HG02981 (cell line): ENCODE measurements at regions not wholly inside any gene's neighbourhood (a gene's known extent, or its start where the extent isn't known, plus 50 kb on each side); places are given as distances from the start of the nearest gene placed in this dataset.

Experiments
- ATAC-seq: cut with Tn5 transposase; IDR thresholded peaks from one replicate; pipeline ENCODE4 v1.9.1; 2021; ENCODE audit warnings: mild to moderate bottlenecking, moderate library complexity; ENCODE audit not compliant: unreplicated experiment

DNA sequence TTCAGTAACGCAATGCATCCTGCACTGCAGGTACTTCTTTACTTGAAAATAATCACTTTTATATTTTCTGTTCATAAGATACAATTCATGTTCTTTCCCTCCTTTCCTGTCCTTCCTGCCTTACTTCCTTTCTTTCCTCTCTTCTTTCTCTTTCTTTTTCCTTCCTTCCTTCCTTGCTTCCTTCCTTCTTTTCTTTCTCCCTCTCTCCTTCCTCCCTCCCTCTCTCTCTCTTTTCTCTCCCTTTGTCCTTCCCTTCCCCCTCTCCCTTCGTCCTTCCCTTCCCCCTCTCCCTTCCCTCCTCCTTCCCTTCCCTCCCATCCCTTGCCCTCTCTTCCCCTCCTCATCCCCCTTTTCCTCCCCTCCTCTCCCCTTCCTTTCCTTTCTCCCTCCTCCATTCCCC is 227.8 kb upstream of the KLF6 start:
- ATAC-seq: no peak

DNA sequence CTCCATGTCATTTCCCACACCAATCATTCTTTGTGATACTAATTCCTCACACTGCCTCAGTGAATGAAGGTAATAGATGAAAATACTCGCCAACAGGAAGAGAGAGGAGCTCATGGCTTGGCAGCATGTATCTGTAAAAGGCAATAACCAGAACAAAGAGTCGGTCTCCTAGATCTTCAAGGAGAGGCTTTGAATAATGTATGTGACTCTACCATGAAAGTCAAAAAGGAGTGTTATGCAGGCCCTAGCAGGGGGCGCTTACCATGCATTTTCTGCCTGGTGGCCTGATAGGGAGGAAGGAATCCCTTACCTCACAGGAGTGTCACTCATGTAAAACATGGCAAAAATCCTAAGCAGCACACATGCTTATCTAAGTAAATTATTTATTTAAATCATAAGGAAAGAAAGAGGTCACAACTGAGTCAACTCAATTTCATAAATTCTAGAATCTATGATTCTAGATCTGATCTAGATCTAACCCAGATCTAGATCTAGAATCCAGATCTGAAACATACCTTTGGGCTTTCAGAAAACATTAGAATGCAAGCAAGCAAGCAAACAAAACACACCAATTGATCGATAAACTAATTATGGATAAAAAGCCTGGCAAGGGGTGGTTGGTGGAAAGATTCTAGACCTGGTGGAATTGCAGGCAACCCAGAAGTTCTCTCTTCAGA is 226.3 kb upstream of the KLF6 start:
- no peak for ATAC-seq

DNA sequence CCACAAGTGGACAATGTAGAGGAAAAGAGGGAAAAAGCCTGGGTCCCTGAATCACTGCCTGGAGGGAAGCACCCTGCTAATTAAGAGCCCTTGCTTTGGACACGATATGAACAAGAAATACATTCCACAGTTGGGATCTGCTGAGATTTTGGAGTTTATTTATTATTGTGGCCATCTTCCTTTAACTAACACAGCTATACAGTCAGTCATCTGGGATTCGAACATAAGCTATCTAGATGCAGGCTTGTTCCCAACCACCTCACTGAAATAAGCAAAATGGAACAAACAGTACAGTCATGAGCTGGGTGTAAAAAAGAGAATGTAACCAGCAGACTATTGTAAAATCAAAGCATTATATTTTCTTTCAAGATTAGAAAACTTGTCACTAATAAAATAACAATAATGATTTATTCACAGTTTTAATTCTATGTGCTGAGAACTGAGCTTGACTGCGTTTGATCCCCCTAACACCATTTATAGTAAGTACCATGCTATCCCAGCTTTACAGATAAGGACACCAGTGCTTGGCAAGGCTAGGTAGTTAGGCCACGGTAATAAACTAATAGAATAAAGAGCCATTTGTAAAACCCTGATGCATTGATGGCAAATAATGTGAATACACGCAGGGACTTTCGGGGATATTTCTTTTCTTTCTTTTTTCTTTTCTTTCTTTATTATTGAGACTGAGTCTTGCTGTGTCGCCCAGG is 223.8 kb upstream of the KLF6 start:
- ATAC-seq: no peak

DNA sequence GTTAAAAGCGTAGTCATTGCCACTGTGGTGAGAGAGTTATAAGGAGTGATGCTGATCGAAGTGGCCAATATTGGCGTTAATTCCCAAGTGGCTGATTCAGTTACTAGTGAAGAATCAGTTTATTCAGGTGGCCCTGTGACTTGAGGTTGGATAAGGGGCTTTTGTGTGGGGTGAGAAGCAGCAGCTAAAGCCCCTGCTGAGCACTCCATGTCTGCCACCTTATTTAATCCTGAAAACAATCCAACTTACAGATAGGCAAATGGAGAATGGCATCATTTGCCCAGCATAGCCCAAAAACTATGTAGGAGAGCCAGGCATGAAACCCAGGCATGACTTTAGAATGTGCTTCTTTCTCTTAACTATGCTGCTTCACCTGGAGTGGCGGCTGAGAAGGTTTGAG is 222.8 kb upstream of the KLF6 start:
- no peak for ATAC-seq

DNA sequence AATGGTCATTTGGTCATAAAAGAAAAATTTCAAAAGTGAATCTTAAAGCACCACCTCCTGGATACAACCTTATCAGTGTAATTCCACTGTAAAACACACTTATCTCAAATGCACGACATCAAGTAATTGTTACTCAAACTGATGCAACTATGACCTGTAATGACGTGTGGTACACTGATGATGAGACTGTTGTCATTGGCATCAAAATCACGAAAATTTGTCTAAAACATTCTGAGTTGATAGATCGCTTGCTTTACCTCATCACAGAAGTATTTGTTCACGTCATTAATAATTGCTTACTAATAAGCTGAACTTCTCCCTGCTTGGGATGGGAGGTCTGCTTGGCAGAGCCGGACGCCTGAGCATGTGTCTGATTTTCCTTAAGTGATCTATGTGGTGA is 221.8 kb upstream of the KLF6 start:
- no peak for ATAC-seq

DNA sequence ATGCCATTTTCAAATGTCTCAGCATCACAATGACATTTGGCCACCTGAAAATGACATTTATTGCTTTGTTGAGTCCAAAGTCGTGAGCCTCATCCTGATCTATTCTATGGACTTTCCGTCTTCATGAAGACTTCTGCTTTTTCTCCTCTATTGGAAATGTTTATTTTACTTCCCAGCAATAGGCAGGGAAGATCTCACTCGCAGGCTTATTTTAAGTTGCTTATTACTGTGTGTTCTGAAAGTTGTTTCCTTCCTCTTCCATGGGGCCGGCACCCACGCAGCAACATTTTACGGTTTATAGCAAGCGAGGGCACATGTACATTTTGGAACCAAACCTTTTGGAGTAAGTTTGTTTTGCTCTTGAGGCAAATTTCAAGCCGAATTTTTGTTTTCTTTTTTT is 221.0 kb upstream of the KLF6 start:
- no peak for ATAC-seq

DNA sequence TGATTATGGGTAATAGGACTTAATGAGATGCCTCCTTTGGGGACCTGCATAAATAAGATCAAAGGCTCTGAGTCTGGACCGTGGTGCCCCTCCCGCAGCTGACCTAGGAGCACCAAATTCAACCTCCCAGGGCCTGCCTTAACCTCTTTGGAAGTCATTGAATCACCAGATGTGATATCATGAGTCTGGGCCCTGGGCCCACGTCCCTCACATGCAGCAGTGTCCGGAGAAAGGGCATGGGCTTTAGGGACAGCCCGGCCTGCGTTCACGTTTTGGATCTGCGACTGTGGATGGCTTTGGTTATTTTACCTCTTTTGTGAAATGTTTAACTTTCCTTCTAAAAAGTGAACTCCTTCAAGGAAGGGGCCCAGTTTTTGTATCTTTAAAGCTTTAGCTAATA is 220.0 kb upstream of the KLF6 start:
- ATAC-seq: no peak

DNA sequence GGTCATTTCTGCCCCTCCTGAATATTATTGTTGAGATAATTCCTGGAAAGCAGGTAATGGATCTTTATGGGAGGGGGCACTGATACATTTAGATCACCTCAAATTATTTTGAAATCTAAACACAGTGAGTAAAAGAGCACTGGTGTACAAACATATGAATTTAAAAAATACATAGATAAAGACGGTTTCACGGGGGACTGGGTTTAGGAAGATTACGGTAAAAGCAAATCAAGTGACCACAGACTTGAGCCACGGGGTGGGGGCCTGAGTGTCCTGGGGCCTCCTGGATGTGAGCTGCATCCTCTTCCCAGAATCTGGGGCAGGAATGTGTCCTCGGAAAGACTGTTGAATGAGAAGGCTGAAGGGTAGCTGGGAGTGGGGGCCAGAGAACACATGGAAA is 219.1 kb upstream of the KLF6 start:
- no peak for ATAC-seq

DNA sequence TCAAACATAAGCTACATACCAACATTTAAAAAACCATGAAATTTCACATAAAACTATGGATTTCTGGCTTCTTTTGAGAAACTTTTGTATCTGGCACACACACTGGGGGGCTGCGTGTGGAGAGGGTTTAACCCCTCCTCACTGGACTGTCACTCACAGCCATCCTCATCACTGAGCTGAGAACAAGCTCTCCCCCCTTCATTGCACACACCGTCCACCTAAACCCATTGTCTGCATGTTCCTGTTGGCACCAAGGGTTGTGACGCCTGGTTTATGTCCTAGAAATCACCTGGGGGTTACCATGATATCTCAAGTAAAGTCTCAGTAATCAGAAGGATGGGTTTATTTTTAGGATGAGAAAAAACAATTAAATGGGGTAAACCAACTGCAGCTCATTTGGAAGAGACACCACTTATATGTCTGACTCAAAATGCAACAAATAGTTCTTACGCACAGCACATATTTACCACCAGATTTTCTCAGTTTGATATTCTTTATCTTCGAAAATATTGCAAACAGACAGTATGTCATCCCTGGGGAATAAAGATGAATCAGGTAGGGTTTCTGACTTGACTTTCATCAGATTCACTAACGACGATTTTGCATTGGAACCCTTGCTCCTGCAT is 218.5 kb upstream of the KLF6 start:
- ATAC-seq: no peak

DNA sequence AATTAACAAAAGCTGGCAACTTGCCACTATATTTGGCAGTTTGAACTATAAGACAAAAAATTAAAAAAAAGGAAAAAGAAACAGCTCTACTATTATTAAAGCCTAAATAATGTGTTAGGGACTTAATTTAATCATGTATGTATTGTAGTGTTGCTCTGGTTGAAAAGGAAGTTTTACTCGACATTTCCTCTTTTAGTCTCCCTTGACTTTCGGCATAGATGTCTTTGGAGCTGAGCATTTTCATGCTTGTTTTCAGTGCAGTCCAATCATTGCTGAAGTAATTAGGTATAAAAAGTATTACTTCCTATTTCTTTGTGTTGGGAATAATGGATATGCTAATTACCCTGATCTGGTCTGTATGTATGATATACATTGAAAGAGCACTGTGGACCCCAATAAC is 216.8 kb upstream of the KLF6 start:
- no peak for ATAC-seq

DNA sequence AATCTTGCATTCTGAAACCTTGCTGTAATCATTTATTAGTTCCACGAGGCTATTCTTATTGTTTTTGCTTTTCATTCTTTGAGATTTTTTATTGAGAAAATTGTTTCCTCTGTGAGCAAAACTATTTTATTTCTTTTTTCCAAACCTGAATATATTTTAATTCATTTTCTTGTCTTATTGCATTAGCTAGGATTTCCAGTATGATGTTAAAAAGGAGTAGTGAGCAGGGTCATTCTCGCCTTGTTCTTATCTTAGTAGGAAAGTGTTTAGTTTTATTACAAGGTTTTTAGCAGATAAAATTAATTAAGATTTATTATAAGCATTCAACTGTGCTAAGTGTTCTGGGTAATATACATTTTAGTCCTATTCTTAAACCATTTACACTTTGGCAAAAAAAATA is 214.6 kb upstream of the KLF6 start:
- ATAC-seq: no peak

DNA sequence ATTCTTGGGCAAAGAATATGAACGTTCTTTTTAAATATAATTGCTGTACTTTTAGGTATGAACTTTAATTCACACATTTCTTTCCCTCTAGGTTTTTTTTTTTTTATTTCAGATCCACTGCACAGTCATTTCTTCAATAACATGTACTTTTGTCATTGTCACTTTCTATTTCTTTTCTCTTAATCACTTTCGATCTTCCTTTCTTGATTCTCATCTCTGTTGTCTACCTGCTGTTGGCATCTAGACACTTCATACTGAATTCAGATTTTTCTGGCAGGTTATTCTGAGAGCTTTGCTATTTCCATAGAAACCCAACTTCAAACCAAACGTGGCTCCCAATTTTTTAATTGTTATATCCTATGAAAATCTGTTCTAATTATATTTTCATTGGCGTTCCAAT is 211.7 kb upstream of the KLF6 start:
- ATAC-seq: no peak

DNA sequence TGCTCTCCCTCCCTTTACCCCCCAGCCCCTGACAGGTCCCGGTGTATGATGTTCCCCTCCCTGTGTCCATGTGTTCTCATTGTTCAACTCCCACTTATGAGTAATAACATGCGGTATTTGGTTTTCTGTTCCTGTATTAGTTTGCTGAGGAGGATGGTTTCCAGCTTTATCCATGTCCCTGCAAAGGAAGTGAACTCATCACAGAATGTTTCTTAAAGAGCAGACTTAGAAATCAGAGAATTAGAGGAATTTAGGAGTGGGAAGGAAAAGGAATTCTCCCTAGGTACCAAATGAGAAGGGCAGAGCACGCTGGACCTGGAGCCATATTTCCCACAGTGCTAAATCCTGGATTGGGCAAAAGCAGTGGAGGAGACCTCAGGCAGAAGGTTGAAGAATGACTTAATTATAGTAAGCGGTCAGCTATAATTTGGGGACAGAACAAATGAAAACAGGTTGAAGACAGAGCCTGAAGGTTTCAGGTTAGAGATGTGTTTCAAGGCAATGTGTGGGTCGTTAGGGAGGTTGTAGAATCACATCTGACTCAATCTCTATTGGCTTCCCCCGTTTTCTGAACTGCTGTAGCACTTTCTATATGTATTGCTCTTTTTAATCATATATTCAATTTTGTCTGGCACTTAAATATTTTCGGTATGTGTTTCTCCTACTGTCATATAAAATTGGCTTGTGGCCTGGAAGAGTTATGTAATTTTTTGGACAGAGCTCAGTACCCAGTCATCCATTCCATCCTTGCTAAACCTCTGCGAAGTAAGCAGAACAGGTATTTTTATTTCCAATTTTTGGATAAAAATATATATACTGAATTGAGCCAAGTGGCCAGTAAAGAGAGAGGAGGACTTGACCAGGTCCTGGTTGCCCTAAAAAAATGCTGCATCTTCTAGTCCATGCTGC is 210.5 kb upstream of the KLF6 start:
- ATAC-seq: no peak

DNA sequence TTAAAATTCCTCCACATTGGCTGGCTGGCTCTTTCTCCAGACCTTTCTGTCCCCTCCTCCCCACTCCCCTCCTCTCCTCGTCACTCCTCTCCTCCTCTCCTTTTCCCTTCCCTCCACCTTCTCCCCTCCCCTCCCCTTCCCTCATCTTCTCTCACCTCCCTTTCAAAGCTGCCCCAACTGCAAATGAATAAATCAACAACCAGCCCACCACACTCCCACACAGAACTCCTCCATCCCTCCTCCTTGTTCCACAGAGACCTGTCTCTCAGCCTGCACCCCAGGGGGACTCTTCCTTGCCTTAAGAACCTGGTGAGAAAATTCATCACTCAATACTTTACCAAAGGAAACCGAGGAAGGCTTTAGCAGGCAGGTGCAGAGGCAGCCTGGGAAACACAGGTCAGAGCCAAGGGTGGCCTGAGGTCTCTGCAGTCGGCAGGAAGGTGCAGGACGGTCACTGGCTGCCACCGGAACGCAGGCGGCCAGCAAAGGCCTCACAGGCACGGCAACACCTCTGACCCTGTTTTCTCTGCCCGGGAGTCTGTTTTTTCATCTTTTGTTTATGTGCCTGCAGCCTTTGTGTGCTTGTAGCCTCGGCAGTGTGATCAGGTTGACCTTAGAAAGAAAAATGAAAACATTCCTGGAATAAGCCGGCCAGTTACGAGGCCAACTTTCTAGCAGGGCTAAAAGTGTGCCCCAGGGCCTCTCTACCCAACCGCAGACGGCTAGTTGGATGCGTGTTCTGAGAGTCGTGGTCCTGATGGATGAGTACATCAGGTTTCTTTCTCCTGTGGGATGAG is 207.6 kb upstream of the KLF6 start:
- no peak for ATAC-seq

DNA sequence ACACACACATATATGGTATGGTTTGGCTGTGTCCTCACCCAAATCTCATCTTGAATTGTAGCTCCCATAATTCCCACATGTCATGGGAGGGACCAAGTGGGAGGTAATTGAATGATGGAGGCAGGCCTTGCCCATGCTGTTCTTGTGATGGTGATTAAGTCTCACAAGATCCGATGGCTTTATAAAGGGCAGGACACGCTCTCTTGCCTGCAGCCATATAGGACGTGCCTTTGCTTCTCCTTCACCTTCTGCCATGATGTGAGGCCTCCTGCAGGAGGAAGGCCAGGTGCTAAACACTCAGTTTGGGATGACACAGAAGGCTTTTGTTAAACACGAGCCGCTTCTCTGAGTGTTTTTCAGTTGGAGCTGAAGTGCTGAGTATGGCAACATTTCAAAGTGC is 205.3 kb upstream of the KLF6 start:
- ATAC-seq: no peak

DNA sequence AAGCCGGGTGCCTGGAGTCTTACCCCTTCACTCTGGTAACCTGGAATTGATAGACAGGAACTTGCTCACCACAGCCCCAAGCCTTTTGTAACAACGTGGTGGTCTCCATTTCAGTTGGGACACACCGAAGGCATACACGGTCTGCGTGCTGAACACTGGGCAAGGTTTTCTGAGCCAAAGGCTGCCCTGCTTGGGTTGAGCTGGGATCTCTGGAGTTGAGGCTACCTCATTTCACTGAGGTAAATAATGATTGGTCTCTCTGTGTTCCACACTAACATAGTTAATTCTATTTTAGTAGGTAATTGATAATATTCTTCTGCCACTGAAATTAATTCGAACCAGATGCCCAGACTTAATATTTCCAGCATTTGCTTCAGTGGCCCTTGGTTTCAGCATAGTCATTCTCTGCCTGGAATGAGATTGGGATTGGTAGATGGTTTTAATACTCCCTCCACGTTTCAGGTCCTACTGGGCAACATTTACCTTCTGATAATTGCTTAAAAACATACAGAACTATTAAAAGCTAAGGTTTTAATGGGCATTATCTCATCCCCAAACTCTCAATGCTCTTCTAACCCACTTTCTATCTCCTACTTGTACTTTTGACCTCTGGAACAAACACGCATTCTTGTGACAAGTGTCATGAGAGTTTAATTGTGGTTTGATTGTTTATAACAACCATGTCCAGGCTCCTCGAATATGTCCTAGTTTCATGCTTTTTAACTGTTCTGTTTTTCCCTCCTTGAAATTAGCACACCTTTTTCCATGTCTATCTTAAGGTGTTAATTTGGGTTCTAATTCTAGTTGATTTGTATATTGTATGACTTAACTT is 202.3 kb upstream of the KLF6 start:
- no peak for ATAC-seq

DNA sequence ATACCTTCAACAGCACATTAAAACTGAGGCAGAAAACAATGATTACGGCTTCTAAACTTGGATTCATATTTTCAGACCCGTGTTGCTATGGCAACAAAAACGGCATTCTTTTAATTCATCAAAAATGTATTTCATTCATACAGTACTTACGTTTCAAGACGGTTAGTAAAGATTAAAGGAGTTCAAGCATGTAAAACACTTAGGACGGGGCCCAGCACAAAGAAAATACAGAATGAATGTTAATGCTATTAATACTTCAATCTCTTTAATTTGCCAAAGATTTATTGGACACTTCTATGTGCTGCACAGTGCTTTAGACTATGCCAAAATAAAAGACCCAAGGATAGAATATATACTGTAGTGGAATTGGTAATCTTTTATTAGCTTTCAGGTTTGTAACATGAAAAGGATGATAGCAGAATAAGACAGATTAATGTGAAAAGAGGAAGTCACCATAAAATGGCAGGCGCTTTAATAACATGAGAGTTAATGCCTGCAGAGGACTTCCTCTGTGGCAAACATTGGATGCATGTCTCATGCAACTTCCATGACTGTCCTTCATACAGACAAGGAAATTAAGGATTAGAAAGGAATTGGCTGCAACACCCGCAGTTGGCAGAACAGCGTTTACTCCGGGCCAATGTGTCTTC is 201.6 kb upstream of the KLF6 start:
- ATAC-seq: no peak

DNA sequence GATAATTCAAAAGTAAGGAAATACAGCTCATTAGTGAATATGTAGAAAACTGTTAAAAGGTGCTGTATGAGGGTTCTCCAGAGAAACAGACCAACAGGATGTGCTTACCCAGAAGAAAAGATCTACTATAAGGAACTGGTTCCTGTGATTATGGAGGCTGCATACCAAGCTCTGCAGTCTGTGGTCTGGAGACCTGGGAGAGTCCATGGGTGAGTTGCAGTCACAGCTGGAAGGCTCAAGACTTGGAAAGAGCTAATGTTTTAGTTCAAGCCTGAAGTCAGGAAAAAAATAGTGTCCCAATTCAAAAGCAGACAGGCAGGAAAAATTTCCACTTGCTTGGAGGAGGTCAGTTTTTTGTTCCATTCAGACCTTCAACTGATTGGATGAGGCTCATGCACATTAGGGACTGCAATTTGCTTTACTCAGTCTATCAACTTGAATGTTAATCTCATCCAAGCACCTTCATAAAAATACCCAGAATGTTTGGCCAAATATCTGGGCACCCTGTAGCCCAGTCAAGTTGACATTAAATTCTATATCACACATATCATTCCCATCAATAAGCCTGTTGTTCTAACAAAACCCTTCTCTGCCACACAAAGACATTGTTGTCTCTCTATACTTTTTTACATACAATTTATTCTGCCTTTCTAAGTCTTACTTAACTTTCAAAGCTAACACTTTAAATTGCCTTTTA is 197.9 kb upstream of the KLF6 start:
- no peak for ATAC-seq

DNA sequence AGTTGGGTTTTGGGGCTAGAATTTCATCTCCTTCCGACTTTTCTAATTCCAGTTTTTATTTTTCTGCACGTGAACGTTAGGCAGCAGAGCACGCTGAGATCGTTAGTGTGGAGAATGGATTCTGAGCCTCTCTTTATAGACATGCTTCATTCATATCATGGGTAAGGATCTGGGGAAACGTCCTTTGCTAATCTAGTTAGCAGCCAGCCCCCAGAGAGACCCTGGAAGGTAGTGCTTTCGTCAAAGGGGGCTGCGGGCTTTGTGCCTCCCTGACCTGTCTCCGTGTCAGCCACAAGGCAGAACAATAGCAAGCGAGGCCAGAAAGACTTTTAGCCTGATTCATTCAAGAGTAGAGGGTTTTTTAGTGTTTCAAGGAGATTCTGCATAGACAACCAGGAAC is 196.3 kb upstream of the KLF6 start:
- no peak for ATAC-seq
